NT2/D1 (cell line): ENCODE measurements at regions not wholly inside any gene's neighbourhood (a gene's known extent, or its start where the extent isn't known, plus 50 kb on each side); places are given as distances from the start of the nearest gene placed in this dataset.

ENCODE experiments used
- DNase-seq: peaks from one replicate; pipeline ENCODE4 v3.0.0-alpha.2; 2011; ENCODE audit warnings: low read depth, low spot score
- H3K27me3 ChIP-seq: 2 replicates; pipeline ENCODE4 v1.6.0; 2011; ENCODE audit warnings: mild to moderate bottlenecking; ENCODE audit not compliant: insufficient read length, insufficient read depth
- H3K36me3 ChIP-seq: 2 replicates; pipeline ENCODE4 v1.6.1; 2011; ENCODE audit warnings: mild to moderate bottlenecking, low read length, mixed read lengths; ENCODE audit not compliant: insufficient read depth, insufficient read length
- H3K4me1 ChIP-seq: 2 replicates; pipeline ENCODE4 v1.5.1; 2011; ENCODE audit not compliant: insufficient read depth, insufficient read length
- H3K4me3 ChIP-seq: 2 replicates; pipeline ENCODE4 v1.5.1; 2011; ENCODE audit warnings: low read depth; ENCODE audit not compliant: insufficient read length
- H3K9ac ChIP-seq: 2 replicates; pipeline ENCODE4 v1.6.0; 2011; ENCODE audit warnings: low read depth; ENCODE audit not compliant: insufficient read length
- H3K9me3 ChIP-seq: 2 replicates; pipeline ENCODE4 v1.5.1; 2011; ENCODE audit warnings: mild to moderate bottlenecking, low read length; ENCODE audit not compliant: insufficient read depth
- SUZ12 ChIP-seq: IDR thresholded peaks from 2 replicates; pipeline ENCODE4 v1.6.1; 2011; ENCODE audit not compliant: insufficient read length, insufficient read depth; ENCODE audit errors: extremely low read depth
- YY1 ChIP-seq: IDR thresholded peaks from 2 replicates; pipeline ENCODE4 v1.6.1; 2011; ENCODE audit not compliant: insufficient read length, insufficient read depth
- ZNF274 ChIP-seq: IDR thresholded peaks from 2 replicates; pipeline ENCODE4 v1.6.1; 2011; ENCODE audit warnings: mild to moderate bottlenecking, low read depth, low read length

GRCh38 chr2:220705678-220706077 is 866.4 kb downstream of the EPHA4 start:
- peaks cover 5% of the 10 kb centered on the region; the same call in 1 of the 2 replicates for H3K9me3 ChIP-seq
- no peaks in the 10 kb centered on the region for H3K36me3 ChIP-seq
- H3K27me3 ChIP-seq: no peaks in the 10 kb centered on the region
- no peaks in the 10 kb centered on the region for H3K4me1 ChIP-seq
- H3K4me3 ChIP-seq: no peak overlapping the region
- no peak for DNase-seq
- TF ChIP-seq YY1 (no peak), SUZ12 (no peak), ZNF274 (no peak)
- H3K9ac ChIP-seq: no peak overlapping the region

DNA sequence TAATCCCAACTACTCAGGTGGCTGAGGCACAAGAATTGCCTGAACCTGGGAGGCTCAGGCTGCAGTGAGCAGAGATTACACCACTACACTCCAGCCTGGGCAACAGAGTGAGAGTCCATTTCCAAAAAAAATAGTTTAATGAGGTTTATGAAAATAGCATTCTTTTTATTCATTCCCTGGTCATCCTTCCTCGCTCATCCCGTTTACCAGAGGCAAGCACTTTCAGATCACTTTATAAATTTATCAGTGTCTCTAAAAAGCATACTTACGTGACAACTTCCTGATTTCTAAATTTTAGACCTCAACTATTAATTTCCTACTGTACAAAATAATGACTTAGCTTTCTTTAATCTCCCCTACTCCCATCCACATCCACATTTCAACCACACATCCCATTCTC is 864.8 kb downstream of the EPHA4 start:
- no peak overlapping the region for H3K9ac ChIP-seq
- no peaks in the 10 kb centered on the region for H3K4me1 ChIP-seq
- no peak for TF ChIP-seq SUZ12
- DNase-seq: no peak
- no peaks in the 10 kb centered on the region for H3K36me3 ChIP-seq
- no peaks in the 10 kb centered on the region for H3K27me3 ChIP-seq
- no peak overlapping the region for H3K4me3 ChIP-seq
- no peaks in the 10 kb centered on the region for H3K9me3 ChIP-seq

GRCh38 chr2:220708366-220708765 is 863.7 kb downstream of the EPHA4 start:
- H3K9ac ChIP-seq: no peak overlapping the region
- DNase-seq: no peak
- no peaks in the 10 kb centered on the region for H3K36me3 ChIP-seq
- H3K9me3 ChIP-seq: no peaks in the 10 kb centered on the region
- no peaks in the 10 kb centered on the region for H3K4me1 ChIP-seq
- no peak overlapping the region for H3K4me3 ChIP-seq
- no peaks in the 10 kb centered on the region for H3K27me3 ChIP-seq
- TF ChIP-seq ZNF274 (no peak), YY1 (no peak), SUZ12 (no peak)

GRCh38 chr2:220717283-220717682 is 854.8 kb downstream of the EPHA4 start:
- no peaks in the 10 kb centered on the region for H3K36me3 ChIP-seq
- H3K4me1 ChIP-seq: no peaks in the 10 kb centered on the region
- no peaks in the 10 kb centered on the region for H3K27me3 ChIP-seq
- TF ChIP-seq ZNF274 (no peak), YY1 (no peak), SUZ12 (no peak)
- H3K4me3 ChIP-seq: no peak overlapping the region
- H3K9ac ChIP-seq: no peak overlapping the region
- peaks cover 10% of the 10 kb centered on the region; the same call in 1 of the 2 replicates for H3K9me3 ChIP-seq
- no peak for DNase-seq

- DNase-seq: no peak
- no peak for TF ChIP-seq SUZ12
- no peak for TF ChIP-seq ZNF274
- no peak for TF ChIP-seq YY1
- H3K27me3 ChIP-seq: no peaks in the 10 kb centered on the region
- no peaks in the 10 kb centered on the region for H3K9me3 ChIP-seq
- no peaks in the 10 kb centered on the region for H3K36me3 ChIP-seq
- no peaks in the 10 kb centered on the region for H3K4me1 ChIP-seq
- H3K9ac ChIP-seq: no peak overlapping the region
- H3K4me3 ChIP-seq: no peak overlapping the region
Observed at GRCh38 chr2:220736778-220737177, 835.3 kb downstream of the EPHA4 start.

DNA sequence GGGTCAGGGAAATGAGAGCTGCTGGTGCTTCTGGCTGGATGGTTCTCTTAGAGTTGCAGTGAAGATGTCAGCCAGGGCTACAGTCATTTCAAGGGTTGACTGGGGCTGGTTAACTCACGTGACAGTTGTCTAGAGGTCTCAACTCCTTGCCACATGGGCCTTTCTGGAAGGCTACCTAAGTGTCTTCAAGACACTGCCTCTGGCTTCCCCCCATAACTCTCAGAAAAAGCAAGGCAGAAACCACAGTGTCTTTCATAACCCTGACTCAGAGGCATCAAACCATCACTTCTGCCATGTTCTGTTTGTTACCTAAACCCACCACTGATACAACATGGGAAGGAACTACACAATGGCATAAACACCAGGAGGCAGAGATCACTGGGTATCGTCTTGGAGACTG is 828.9 kb downstream of the EPHA4 start:
- H3K9me3 ChIP-seq: no peaks in the 10 kb centered on the region
- no peaks in the 10 kb centered on the region for H3K27me3 ChIP-seq
- H3K9ac ChIP-seq: no peak overlapping the region
- no peak for DNase-seq
- no peak overlapping the region for H3K4me3 ChIP-seq
- no peaks in the 10 kb centered on the region for H3K4me1 ChIP-seq
- TF ChIP-seq ZNF274: no peak
- TF ChIP-seq SUZ12: no peak
- TF ChIP-seq YY1: no peak
- H3K36me3 ChIP-seq: no peaks in the 10 kb centered on the region

DNA sequence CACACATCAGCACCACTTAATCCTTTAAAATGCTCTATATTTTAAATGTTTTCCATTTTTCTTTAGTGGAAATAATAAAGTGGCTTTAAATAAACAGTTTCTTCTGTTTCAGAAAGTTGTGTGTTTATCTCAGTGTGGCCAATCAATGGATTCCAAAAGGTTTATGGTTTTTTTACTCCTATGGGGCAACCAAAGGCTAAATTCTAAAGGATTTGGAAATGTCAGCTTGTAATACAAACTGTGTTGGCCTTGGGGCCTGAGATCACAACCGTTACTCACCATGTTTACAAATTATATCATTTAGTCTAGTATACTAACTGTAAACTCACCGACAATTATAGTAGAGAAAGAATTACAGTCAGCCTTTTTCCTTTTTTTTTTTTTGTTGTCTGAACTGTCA is 827.2 kb downstream of the EPHA4 start:
- Histone ChIP-seq H3K9ac (no peak overlapping the region), H3K27me3 (no peaks in the 10 kb centered on the region), H3K9me3 (no peaks in the 10 kb centered on the region), H3K4me3 (no peak overlapping the region), H3K4me1 (peaks cover 7% of the 10 kb centered on the region), H3K36me3 (no peaks in the 10 kb centered on the region)
- no peak for TF ChIP-seq YY1
- TF ChIP-seq SUZ12: no peak
- TF ChIP-seq ZNF274: no peak
- DNase-seq: no peak

- Histone ChIP-seq H3K9me3 (no peaks in the 10 kb centered on the region), H3K27me3 (no peaks in the 10 kb centered on the region), H3K4me1 (peaks cover 7% of the 10 kb centered on the region), H3K36me3 (no peaks in the 10 kb centered on the region), H3K9ac (no peak overlapping the region), H3K4me3 (no peak overlapping the region)
- no peak for TF ChIP-seq YY1
- no peak for TF ChIP-seq ZNF274
- TF ChIP-seq SUZ12: no peak
- no peak for DNase-seq
Observed at GRCh38 chr2:220745682-220746081, 826.4 kb downstream of the EPHA4 start.
